HepG2 (cell line): ENCODE measurements at regions not wholly inside any gene's neighbourhood (a gene's known extent, or its start where the extent isn't known, plus 50 kb on each side); places are given as distances from the start of the nearest gene placed in this dataset.

Experiments used
- ATAC-seq: fragments of 200-7000 bp; cut with Tn5 transposase; 3 replicates; pipeline ENCODE4 v1.9.1; 2020; ENCODE audit warnings: mild to moderate bottlenecking, moderate library complexity
- BruUV-seq: library from RNA; stranded (reverse); fragments of 400-500 nt; replicated peaks from 2 replicates; lab custom pipeline; 2021; lab: Mats Ljungman, UMichigan
- CTCF ChIA-PET: fragments of 300-600 bp; formaldehyde crosslinking; extraction: SDS; loops from one replicate; lab custom pipeline; 2021; ENCODE audit warnings: low total read pairs, inconsistent platforms, low intra/inter-chr PET ratio; lab: Yijun Ruan, JAX
- POLR2A ChIA-PET: fragments of 350-600 bp; sonication (Branson Sonifier 250); formaldehyde crosslinking; loops from one replicate; lab custom pipeline; 2020; ENCODE audit warnings: antibody characterized with exemption, inconsistent platforms; lab: Yijun Ruan, JAX
- DNase-seq: peaks from one replicate; pipeline ENCODE4 v3.0.0-alpha.2; 2015; ENCODE audit warnings: low spot score
- FAIRE-seq: peaks from 3 replicates; lab custom pipeline; 2011; peaks lifted over from hg19 to GRCh38; lab: Jason Lieb, UNC
- H2AFZ ChIP-seq: one replicate; pipeline ENCODE4 v1.6.1; 2011; ENCODE audit warnings: low read length, inconsistent platforms
- H3K27ac ChIP-seq: fragments of 300-600 bp; 3 replicates; pipeline ENCODE4 v1.8.0; 2011; ENCODE audit warnings: mixed run types, mild to moderate bottlenecking, mixed read lengths, low read length, inconsistent platforms; ENCODE audit not compliant: insufficient read depth; ENCODE audit errors: extremely low read length
- H3K27me3 ChIP-seq, 2 experiments: fragments of 200-600 bp in 1 of 2; 2 replicates in 1 of 2; 3 replicates in 1 of 2; pipeline versions ENCODE4 v1.6.0 to v1.8.0; 2011; ENCODE audit warnings: low read length in 2 of 2, mild to moderate bottlenecking in 2 of 2, moderate library complexity in 2 of 2, inconsistent platforms in 1 of 2; ENCODE audit not compliant: insufficient read depth in 2 of 2, control insufficient read depth in 1 of 2
- H3K36me3 ChIP-seq, 2 experiments: fragments of 200-600 bp in 1 of 2; replicated peaks in 1 of 2; 2 replicates in 1 of 2; 3 replicates in 1 of 2; pipeline versions ENCODE4 v1.5.1 to v1.8.0; 2011; ENCODE audit warnings: low read length in 2 of 2, inconsistent platforms in 1 of 2; ENCODE audit not compliant: insufficient read depth in 2 of 2, control insufficient read depth in 1 of 2
- H3K4me1 ChIP-seq: 2 replicates; pipeline ENCODE4 v1.5.1; 2012; ENCODE audit warnings: low read length, inconsistent platforms; ENCODE audit not compliant: insufficient read depth
- H3K4me2 ChIP-seq: 2 replicates; pipeline ENCODE4 v1.6.0; 2011; ENCODE audit warnings: low read depth, low read length, inconsistent platforms
- H3K4me3 ChIP-seq, 3 experiments: fragments of 200-600 bp in 1 of 3; sonication (generic), shearing (Covaris generic) in 1 of 3; replicated peaks in 1 of 3; 2 replicates each; pipeline ENCODE4 v1.5.1; 2011 to 2016; ENCODE audit warnings: low read length in 3 of 3, inconsistent platforms in 2 of 3, low read depth in 2 of 3, mild to moderate bottlenecking in 2 of 3, control low read depth in 1 of 3, mixed read lengths in 1 of 3; ENCODE audit not compliant: insufficient read depth in 1 of 3
- H3K79me2 ChIP-seq: one replicate; pipeline ENCODE4 v1.6.1; 2011; ENCODE audit warnings: low read length, inconsistent platforms; ENCODE audit not compliant: insufficient read depth
- H3K9ac ChIP-seq: 2 replicates; pipeline ENCODE4 v1.6.0; 2011; ENCODE audit warnings: mild to moderate bottlenecking, low read depth, low read length, inconsistent platforms; ENCODE audit not compliant: insufficient read depth
- H3K9me3 ChIP-seq: 2 replicates; pipeline ENCODE4 v1.5.1; 2012; ENCODE audit warnings: mild to moderate bottlenecking, low read length
- H4K20me1 ChIP-seq: 2 replicates; pipeline ENCODE4 v1.6.0; 2011; ENCODE audit warnings: inconsistent platforms, mild to moderate bottlenecking, low read length, moderate library complexity; ENCODE audit not compliant: insufficient read depth
- ATAD3A ChIP-seq: sonication (generic); formaldehyde crosslinking; IDR thresholded peaks from 2 replicates; pipeline ENCODE4 v1.4.0; 2020; ENCODE audit warnings: missing genetic modification reagents
- CBX1 ChIP-seq: IDR thresholded peaks from one replicate; pipeline ENCODE4 v1.6.1; 2016; ENCODE audit warnings: antibody characterized with exemption, low read depth
- CHD2 ChIP-seq: IDR thresholded peaks from 2 replicates; pipeline ENCODE4 v1.6.1; 2011; ENCODE audit warnings: low read depth, low read length, improper control_type of control experiment
- ELF1 ChIP-seq: sonication (generic); formaldehyde crosslinking; IDR thresholded peaks from 2 replicates; pipeline ENCODE4 v1.4.0; 2020; ENCODE audit warnings: missing genetic modification reagents
- EP300 ChIP-seq, 3 experiments: sonication (generic) in 1 of 3; formaldehyde crosslinking in 1 of 3; IDR thresholded peaks; 2 replicates each; pipeline versions ENCODE4 v1.5.1 to v1.6.1; 2011 to 2020; ENCODE audit warnings: low read depth in 2 of 3, low read length in 2 of 3, borderline replicate concordance in 1 of 3, improper control_type of control experiment in 1 of 3, mild to moderate bottlenecking in 1 of 3, missing genetic modification reagents in 1 of 3, moderate library complexity in 1 of 3
- GABPA ChIP-seq, 2 experiments: IDR thresholded peaks; 2 replicates each; pipeline ENCODE4 v1.6.1; 2011 to 2016; ENCODE audit warnings: low read depth in 2 of 2, low read length in 1 of 2, missing biosample characterization in 1 of 2, missing genetic modification characterization in 1 of 2
- MAZ ChIP-seq, 2 experiments: sonication (generic) in 1 of 2; formaldehyde crosslinking in 1 of 2; IDR thresholded peaks; 2 replicates each; pipeline versions ENCODE4 v1.5.0 to v1.6.1; 2012 to 2020; ENCODE audit warnings: low read depth in 2 of 2, mild to moderate bottlenecking in 2 of 2, borderline replicate concordance in 1 of 2, improper control_type of control experiment in 1 of 2, low read length in 1 of 2, missing genetic modification reagents in 1 of 2, moderate library complexity in 1 of 2
- PAF1 ChIP-seq: IDR thresholded peaks from 2 replicates; pipeline ENCODE4 v1.6.1; 2016; ENCODE audit warnings: missing genetic modification reagents, missing compliant biosample characterization
- SNAPC2 ChIP-seq: sonication (generic); formaldehyde crosslinking; IDR thresholded peaks from 2 replicates; pipeline ENCODE4 v1.8.1; 2022; ENCODE audit warnings: mild to moderate bottlenecking, missing genetic modification reagents
- XRCC5 ChIP-seq: fragments of 200-400 bp; formaldehyde crosslinking; optimal IDR thresholded peaks from 2 replicates; pipeline ENCODE3; 2017; ENCODE audit warnings: mild to moderate bottlenecking, low read length
- ZBTB21 ChIP-seq: sonication (generic); formaldehyde crosslinking; IDR thresholded peaks from 2 replicates; pipeline ENCODE4 v1.4.0; 2020; ENCODE audit warnings: missing genetic modification reagents
- ZNF12 ChIP-seq: sonication (generic); formaldehyde crosslinking; IDR thresholded peaks from 2 replicates; pipeline ENCODE4 v1.5.0; 2020; ENCODE audit warnings: missing genetic modification reagents
- ZNF430 ChIP-seq: sonication (generic); formaldehyde crosslinking; IDR thresholded peaks from 2 replicates; pipeline ENCODE4 v1.9.0; 2021; ENCODE audit warnings: mild to moderate bottlenecking, missing genetic modification reagents
- ZNF432 ChIP-seq: sonication (generic); formaldehyde crosslinking; IDR thresholded peaks from 2 replicates; pipeline ENCODE4 v1.5.0; 2020; ENCODE audit warnings: missing genetic modification reagents, mild to moderate bottlenecking, borderline replicate concordance
- ZNF678 ChIP-seq: sonication (generic); formaldehyde crosslinking; IDR thresholded peaks from 2 replicates; pipeline ENCODE4 v1.4.0; 2020; ENCODE audit warnings: mild to moderate bottlenecking, missing genetic modification reagents
- ZSCAN25 ChIP-seq: sonication (generic); formaldehyde crosslinking; IDR thresholded peaks from 2 replicates; pipeline ENCODE4 v1.8.0; 2022; ENCODE audit warnings: mild to moderate bottlenecking, missing genetic modification reagents
- WGBS: methylation state at CpG from one replicate; pipeline ENCODE4 v1.1.6; 2017; ENCODE audit warnings: low lambda C conversion rate; 5-methylcytosine and 5-hydroxymethylcytosine counted together
- in situ Hi-C: cut with HindIII; loops from 2 replicates; pipeline ENCODE4 v1.10.0; 2017; ENCODE audit warnings: low pct_unique_long_range_greater_than_20kb; ENCODE audit not compliant: extremely low pct_ligation_motif_present
- intact Hi-C: fragments of 100-400 bp; cut with micrococcal nuclease; formaldehyde crosslinking; loops from one replicate; pipeline ENCODE4 v1.10.0; 2022; ENCODE audit not compliant: unreplicated experiment
- TF ChIP-seq, protein P1 (sequence below): sonication (generic); formaldehyde crosslinking; IDR thresholded peaks from 2 replicates; pipeline ENCODE4 v1.4.0; 2020; ENCODE audit warnings: low read depth, mild to moderate bottlenecking, missing genetic modification reagents
- TF ChIP-seq, protein P2 (sequence below): sonication (generic); formaldehyde crosslinking; IDR thresholded peaks from 2 replicates; pipeline ENCODE4 v1.5.0; 2020; ENCODE audit warnings: mild to moderate bottlenecking, missing genetic modification reagents

DNA sequence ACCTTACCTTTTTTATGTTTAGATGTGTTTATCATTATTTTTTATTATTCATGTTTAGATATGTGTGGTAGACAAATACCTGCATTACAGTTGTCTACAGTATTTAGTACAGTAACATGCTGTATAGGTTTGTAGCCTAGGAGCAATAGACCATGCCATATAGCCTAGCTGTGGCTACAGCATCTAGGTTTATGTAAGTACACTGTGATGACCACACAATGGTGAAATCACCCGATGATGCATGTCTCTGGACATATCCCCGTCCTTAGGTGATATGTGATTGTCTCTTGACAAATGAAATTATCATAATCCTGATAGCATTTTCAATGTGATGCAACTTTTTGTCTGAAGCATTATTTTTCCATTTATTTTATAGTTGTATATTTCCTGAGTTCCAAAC is 121.2 kb downstream of the DISP1 start:
- H3K36me3 ChIP-seq, result no peaks in the 10 kb centered on the region
- H3K9ac ChIP-seq, result no peak overlapping the region
- TF ChIP-seq ZNF12 (CRISPR knock-in tag) (no peak), PAF1 (no peak), ZNF678 (CRISPR knock-in tag) (no peak), ATAD3A (CRISPR knock-in tag) (no peak), ZNF430 (CRISPR knock-in tag) (no peak), ZSCAN25 (CRISPR knock-in tag) (no peak), CHD2 (no peak), ZNF432 (no peak), MAZ (IDR thresholded peaks at IDR 0.05; ENCODE audit: borderline replicate concordance, low read depth, low read length) (no peak), MAZ (CRISPR knock-in tag; IDR thresholded peaks at IDR 0.05; ENCODE audit: low read depth) (no peak), SNAPC2 (CRISPR knock-in tag) (no peak), GABPA (IDR thresholded peaks at IDR 0.05; ENCODE audit: low read depth, low read length) (no peak), GABPA (CRISPR knock-in tag; IDR thresholded peaks at IDR 0.05; ENCODE audit: low read depth) (no peak), EP300 (IDR thresholded peaks at IDR 0.05; ENCODE audit: low read depth in 2 of 2, low read length in 2 of 2) (no peak), EP300 (CRISPR knock-in tag; IDR thresholded peaks at IDR 0.05; ENCODE audit: borderline replicate concordance) (no peak), ELF1 (CRISPR knock-in tag) (no peak), XRCC5 (no peak), ZBTB21 (CRISPR knock-in tag) (no peak), CBX1 (no peak)
- TF ChIP-seq, protein P1, sequence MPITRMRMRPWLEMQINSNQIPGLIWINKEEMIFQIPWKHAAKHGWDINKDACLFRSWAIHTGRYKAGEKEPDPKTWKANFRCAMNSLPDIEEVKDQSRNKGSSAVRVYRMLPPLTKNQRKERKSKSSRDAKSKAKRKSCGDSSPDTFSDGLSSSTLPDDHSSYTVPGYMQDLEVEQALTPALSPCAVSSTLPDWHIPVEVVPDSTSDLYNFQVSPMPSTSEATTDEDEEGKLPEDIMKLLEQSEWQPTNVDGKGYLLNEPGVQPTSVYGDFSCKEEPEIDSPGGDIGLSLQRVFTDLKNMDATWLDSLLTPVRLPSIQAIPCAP (CRISPR knock-in tag), result no peak
- TF ChIP-seq, protein P2, sequence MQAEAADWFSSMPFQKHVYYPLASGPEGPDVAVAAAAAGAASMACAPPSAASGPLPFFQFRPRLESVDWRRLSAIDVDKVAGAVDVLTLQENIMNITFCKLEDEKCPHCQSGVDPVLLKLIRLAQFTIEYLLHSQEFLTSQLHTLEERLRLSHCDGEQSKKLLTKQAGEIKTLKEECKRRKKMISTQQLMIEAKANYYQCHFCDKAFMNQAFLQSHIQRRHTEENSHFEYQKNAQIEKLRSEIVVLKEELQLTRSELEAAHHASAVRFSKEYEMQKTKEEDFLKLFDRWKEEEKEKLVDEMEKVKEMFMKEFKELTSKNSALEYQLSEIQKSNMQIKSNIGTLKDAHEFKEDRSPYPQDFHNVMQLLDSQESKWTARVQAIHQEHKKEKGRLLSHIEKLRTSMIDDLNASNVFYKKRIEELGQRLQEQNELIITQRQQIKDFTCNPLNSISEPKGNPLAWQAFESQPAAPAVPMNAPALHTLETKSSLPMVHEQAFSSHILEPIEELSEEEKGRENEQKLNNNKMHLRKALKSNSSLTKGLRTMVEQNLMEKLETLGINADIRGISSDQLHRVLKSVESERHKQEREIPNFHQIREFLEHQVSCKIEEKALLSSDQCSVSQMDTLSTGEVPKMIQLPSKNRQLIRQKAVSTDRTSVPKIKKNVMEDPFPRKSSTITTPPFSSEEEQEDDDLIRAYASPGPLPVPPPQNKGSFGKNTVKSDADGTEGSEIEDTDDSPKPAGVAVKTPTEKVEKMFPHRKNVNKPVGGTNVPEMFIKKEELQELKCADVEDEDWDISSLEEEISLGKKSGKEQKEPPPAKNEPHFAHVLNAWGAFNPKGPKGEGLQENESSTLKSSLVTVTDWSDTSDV (CRISPR knock-in tag), result no peak
- ChIA-PET CTCF (no interaction called here), POLR2A (no interaction called here)
- WGBS, result 72% methylated on average over 2 of the region's 2 CpGs
- no peak overlapping the region for H3K27ac ChIP-seq
- no peaks in the 10 kb centered on the region for H3K27me3 ChIP-seq
- FAIRE-seq (no peak), ATAC-seq (no peak), DNase-seq (no peak)
- no TSS peak for BruUV-seq
- H4K20me1 ChIP-seq, result no peaks in the 10 kb centered on the region
- no peak overlapping the region for H2AFZ ChIP-seq
- H3K9me3 ChIP-seq, result no peaks in the 10 kb centered on the region
- H3K4me1 ChIP-seq, result no peaks in the 10 kb centered on the region
- H3K4me3 ChIP-seq, result no peak overlapping the region
- H3K4me2 ChIP-seq, result no peak overlapping the region
- intact Hi-C loops (no loop called here), in situ Hi-C loops (no loop called here)
- no peaks in the 10 kb centered on the region for H3K79me2 ChIP-seq
